ENCODE measurements at regions not wholly inside any gene's neighbourhood (a gene's known extent, or its start where the extent isn't known, plus 50 kb on each side); places are given as distances from the start of the nearest gene placed in this dataset.

DNA sequence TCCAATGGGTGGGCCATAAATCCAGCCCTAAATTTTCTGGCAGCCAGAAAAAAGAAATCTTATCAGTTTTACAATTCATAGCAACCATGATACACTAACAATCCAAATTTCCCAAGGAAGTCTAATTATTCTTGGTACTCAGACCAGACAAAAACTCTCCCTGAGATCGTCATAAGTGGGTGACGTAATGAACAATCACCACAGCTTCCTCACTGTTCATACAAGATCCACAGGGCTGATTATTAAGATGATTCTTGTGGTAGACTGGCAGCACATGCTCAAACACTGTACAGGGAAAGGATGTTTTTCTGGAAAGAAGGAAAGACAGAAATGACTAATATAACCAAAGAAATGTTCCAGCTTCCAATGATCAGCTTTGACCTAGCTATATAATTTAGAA lies 178.3 kb upstream of the CRIM1 start:
- TF ChIP-seq, protein P1, sequence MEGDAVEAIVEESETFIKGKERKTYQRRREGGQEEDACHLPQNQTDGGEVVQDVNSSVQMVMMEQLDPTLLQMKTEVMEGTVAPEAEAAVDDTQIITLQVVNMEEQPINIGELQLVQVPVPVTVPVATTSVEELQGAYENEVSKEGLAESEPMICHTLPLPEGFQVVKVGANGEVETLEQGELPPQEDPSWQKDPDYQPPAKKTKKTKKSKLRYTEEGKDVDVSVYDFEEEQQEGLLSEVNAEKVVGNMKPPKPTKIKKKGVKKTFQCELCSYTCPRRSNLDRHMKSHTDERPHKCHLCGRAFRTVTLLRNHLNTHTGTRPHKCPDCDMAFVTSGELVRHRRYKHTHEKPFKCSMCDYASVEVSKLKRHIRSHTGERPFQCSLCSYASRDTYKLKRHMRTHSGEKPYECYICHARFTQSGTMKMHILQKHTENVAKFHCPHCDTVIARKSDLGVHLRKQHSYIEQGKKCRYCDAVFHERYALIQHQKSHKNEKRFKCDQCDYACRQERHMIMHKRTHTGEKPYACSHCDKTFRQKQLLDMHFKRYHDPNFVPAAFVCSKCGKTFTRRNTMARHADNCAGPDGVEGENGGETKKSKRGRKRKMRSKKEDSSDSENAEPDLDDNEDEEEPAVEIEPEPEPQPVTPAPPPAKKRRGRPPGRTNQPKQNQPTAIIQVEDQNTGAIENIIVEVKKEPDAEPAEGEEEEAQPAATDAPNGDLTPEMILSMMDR (IDR thresholded peaks at IDR 0.05; ENCODE audit: low read depth, low read length, missing control alignments): no peak
- H3K27me3 ChIP-seq (replicated peaks): no peaks in the 10 kb centered on the region
- in situ Hi-C loops (cut with HindIII; ENCODE audit: low pct_ligation_motif_present, low sequenced_read_pairs): no loop called here
- no peaks in the 10 kb centered on the region for H3K36me3 ChIP-seq (replicated peaks)
- no peak overlapping the region for H3K4me3 ChIP-seq (ENCODE audit: low read depth, low read length)
- H3K27ac ChIP-seq: no peak overlapping the region
- no peak for DNase-seq

DNA sequence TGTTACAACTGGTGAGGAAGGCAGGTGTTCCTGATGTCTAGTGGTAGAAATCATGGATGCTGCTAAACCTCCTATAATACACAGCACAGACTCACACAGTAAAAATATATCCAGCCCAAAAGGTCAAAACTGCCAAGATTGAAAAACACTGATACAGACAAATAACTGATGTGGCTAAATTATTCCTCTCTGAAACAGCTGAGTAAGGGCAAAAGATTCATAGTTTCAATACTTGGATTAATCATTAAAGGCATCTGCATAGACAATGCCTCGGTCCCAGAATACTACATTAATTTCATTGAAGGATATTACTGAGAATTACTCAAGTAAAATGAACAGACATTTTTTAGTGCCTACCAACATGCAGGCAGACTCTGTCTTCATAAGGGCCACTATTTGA lies 180.7 kb upstream of the CRIM1 start:
- in situ Hi-C loops (cut with HindIII; ENCODE audit: low pct_ligation_motif_present, low sequenced_read_pairs): no loop called here
- Histone ChIP-seq H3K27ac (no peak overlapping the region), H3K36me3 (replicated peaks) (no peaks in the 10 kb centered on the region), H3K27me3 (replicated peaks) (no peaks in the 10 kb centered on the region), H3K4me3 (ENCODE audit: low read depth, low read length) (no peak overlapping the region)
- TF ChIP-seq, protein P1 (IDR thresholded peaks at IDR 0.05; ENCODE audit: low read depth, low read length, missing control alignments): no peak
- DNase-seq: no peak

DNA sequence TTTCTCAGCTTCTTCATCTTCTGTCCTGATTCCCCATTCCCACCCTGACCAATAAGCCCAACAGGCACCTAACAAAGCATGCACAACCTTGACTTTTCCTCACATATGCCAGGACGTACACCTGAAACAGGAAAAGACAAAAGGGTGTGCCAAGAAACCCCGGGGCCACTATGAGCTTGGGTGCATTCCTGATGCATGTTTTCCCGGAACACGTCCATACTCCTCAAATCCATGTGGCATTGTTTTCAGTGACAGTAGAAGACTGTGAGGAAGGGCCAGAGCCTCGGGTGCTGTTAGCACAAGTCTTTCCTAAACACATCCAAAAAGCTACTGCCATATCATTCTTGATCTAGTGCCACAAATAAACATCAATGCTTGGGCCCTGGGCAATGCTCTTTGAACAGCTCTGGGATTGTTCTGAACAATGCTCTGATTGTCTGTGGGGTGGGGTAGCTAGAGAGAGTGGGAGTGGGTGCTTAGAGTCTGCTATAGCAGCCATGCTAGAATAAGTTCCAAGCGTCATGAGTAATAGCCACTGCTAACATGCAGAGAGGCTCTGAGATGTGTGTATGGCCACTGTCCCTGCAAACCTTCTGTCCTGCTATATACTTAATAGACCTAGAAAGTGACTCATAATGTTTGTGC lies 181.7 kb upstream of the CRIM1 start:
- no peak for DNase-seq
- H3K36me3 ChIP-seq (replicated peaks): no peaks in the 10 kb centered on the region
- TF ChIP-seq, protein P1 (IDR thresholded peaks at IDR 0.05; ENCODE audit: low read depth, low read length, missing control alignments): no peak
- no peak overlapping the region for H3K27ac ChIP-seq
- in situ Hi-C loops (cut with HindIII; ENCODE audit: low pct_ligation_motif_present, low sequenced_read_pairs): no loop called here
- no peaks in the 10 kb centered on the region for H3K27me3 ChIP-seq (replicated peaks)
- no peak overlapping the region for H3K4me3 ChIP-seq (ENCODE audit: low read depth, low read length)

DNA sequence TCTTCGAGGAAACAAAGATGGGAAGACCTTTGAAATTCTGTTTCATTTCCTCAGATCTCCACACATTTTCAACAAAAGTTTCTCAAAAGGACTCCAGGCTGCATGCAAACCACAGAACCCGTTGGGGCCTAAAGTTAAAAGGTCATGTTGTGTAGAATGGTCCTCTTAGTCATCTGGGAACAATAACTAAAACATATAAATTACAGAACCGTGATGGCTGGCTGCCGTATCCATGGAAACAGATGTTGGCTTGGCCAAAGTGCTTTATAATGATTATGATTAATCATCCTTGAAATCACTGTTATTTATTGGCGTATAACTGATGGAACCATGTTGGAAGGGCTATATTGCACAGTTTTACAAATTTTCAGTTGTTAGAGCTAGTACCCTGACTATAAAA lies 182.8 kb upstream of the CRIM1 start:
- Histone ChIP-seq H3K36me3 (replicated peaks) (no peaks in the 10 kb centered on the region), H3K4me3 (ENCODE audit: low read depth, low read length) (no peak overlapping the region), H3K27ac (no peak overlapping the region), H3K27me3 (replicated peaks) (no peaks in the 10 kb centered on the region)
- no peak for DNase-seq
- in situ Hi-C loops (cut with HindIII; ENCODE audit: low pct_ligation_motif_present, low sequenced_read_pairs): no loop called here
- TF ChIP-seq, protein P1 (IDR thresholded peaks at IDR 0.05; ENCODE audit: low read depth, low read length, missing control alignments): no peak

DNA sequence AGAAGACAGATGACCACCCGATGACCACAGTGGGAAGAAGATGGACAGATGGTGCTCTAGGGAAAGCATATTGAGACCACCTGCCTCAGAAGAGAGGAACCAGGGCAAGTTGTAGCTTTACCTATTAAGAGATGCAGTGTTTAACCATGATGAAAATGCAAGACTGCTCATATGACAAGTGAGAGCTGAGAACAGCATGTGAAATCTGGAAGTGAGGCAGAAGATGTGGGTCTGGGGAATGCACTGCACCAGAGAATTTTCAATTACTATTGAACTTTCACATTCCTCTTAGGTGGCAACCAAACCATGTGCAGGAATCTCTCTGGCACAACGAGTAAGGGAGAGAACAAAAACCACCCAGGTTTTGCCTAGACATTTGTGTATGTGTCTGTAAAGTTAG lies 184.8 kb upstream of the CRIM1 start:
- Histone ChIP-seq H3K27me3 (replicated peaks) (no peaks in the 10 kb centered on the region), H3K36me3 (replicated peaks) (no peaks in the 10 kb centered on the region), H3K4me3 (ENCODE audit: low read depth, low read length) (no peak overlapping the region), H3K27ac (no peak overlapping the region)
- TF ChIP-seq, protein P1 (IDR thresholded peaks at IDR 0.05; ENCODE audit: low read depth, low read length, missing control alignments): no peak
- in situ Hi-C loops (cut with HindIII; ENCODE audit: low pct_ligation_motif_present, low sequenced_read_pairs): no loop called here
- no peak for DNase-seq

DNA sequence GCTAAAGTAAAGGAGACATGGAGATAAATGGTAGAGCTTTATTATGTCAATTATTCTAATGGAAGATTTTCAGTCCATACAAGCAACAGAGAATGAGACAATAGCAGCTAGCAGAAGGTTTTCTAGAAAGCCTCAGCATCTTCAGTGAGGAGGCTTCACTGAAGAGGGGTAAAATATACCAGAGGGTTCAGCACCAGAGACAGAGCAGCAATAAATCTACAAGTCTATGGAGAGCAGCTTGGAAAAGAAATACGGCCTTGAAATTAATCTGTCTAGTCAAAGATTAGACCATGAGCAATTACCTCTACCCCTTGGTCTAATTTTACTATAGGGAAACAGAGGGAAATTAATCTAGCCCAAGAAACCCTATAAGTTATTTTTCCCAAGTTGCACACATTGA lies 185.7 kb upstream of the CRIM1 start:
- TF ChIP-seq, protein P1 (IDR thresholded peaks at IDR 0.05; ENCODE audit: low read depth, low read length, missing control alignments): no peak
- no peak for DNase-seq
- in situ Hi-C loops (cut with HindIII; ENCODE audit: low pct_ligation_motif_present, low sequenced_read_pairs): no loop called here
- no peak overlapping the region for H3K27ac ChIP-seq
- no peaks in the 10 kb centered on the region for H3K27me3 ChIP-seq (replicated peaks)
- H3K4me3 ChIP-seq (ENCODE audit: low read depth, low read length): no peak overlapping the region
- no peaks in the 10 kb centered on the region for H3K36me3 ChIP-seq (replicated peaks)

All from brain microvascular endothelial cell (primary cell).